Upper lobe of right lung (tissue), 1 donor: ENCODE measurements at regions not wholly inside any gene's neighbourhood (a gene's known extent, or its start where the extent isn't known, plus 50 kb on each side); places are given as distances from the start of the nearest gene placed in this dataset.
A peak's percentile ranks its signal among the peaks of the same experiment; 100 is the strongest.

ENCODE experiments used
- ATAC-seq: fragments of 200-7000 bp; cut with Tn5 transposase; one replicate; pipeline ENCODE4 v1.9.1; 2020; ENCODE audit warnings: mild to moderate bottlenecking, moderate library complexity
- DNase-seq: peaks from one replicate; pipeline ENCODE4 v3.0.0-alpha.2; 2020
- H3K27ac ChIP-seq: fragments of 200-600 bp; one replicate; pipeline ENCODE4 v1.8.0; 2022
- H3K27me3 ChIP-seq: fragments of 200-600 bp; one replicate; pipeline ENCODE4 v1.8.0; 2022; ENCODE audit warnings: mild to moderate bottlenecking
- H3K36me3 ChIP-seq: fragments of 200-600 bp; one replicate; pipeline ENCODE4 v1.8.0; 2022
- H3K4me1 ChIP-seq: fragments of 200-600 bp; one replicate; pipeline ENCODE4 v1.8.0; 2022
- H3K4me3 ChIP-seq: fragments of 200-600 bp; one replicate; pipeline ENCODE4 v1.8.0; 2022; ENCODE audit warnings: mild to moderate bottlenecking
- H3K9me3 ChIP-seq: fragments of 200-600 bp; one replicate; pipeline ENCODE4 v1.8.0; 2022
- intact Hi-C: fragments of 100-400 bp; cut with DNase I; formaldehyde crosslinking; loops from one replicate; pipeline ENCODE4 v1.11.0; 2022
- TF ChIP-seq, protein P1 (sequence below): fragments of 200-600 bp; IDR thresholded peaks from one replicate; pipeline ENCODE4 v1.8.0; 2022; ENCODE audit warnings: antibody characterized with exemption
- donor health status: DM: no; HTN: yes; CAD: no; lungs with severe emphysema.

- DNase-seq (no peak), ATAC-seq (no peak)
- Histone ChIP-seq H3K4me3 (no peak overlapping the region), H3K27ac (no peak overlapping the region), H3K36me3 (no peaks in the 10 kb centered on the region), H3K4me1 (no peaks in the 10 kb centered on the region), H3K9me3 (no peaks in the 10 kb centered on the region), H3K27me3 (no peaks in the 10 kb centered on the region)
- TF ChIP-seq, protein P1, sequence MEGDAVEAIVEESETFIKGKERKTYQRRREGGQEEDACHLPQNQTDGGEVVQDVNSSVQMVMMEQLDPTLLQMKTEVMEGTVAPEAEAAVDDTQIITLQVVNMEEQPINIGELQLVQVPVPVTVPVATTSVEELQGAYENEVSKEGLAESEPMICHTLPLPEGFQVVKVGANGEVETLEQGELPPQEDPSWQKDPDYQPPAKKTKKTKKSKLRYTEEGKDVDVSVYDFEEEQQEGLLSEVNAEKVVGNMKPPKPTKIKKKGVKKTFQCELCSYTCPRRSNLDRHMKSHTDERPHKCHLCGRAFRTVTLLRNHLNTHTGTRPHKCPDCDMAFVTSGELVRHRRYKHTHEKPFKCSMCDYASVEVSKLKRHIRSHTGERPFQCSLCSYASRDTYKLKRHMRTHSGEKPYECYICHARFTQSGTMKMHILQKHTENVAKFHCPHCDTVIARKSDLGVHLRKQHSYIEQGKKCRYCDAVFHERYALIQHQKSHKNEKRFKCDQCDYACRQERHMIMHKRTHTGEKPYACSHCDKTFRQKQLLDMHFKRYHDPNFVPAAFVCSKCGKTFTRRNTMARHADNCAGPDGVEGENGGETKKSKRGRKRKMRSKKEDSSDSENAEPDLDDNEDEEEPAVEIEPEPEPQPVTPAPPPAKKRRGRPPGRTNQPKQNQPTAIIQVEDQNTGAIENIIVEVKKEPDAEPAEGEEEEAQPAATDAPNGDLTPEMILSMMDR, result no peak
- intact Hi-C loops, result no loop called here
Measured at GRCh38 chr2:239580199-239580527, 179.3 kb upstream of the HDAC4 start.

GRCh38 chr2:239579524-239580198 is 178.8 kb upstream of the HDAC4 start:
- no peaks in the 10 kb centered on the region for H3K4me1 ChIP-seq
- DNase-seq (peak; percentile 37), ATAC-seq (no peak)
- no peak overlapping the region for H3K4me3 ChIP-seq
- no peaks in the 10 kb centered on the region for H3K9me3 ChIP-seq
- H3K27me3 ChIP-seq, result no peaks in the 10 kb centered on the region
- intact Hi-C loops, result no loop called here
- H3K36me3 ChIP-seq, result no peaks in the 10 kb centered on the region
- H3K27ac ChIP-seq, result no peak overlapping the region
- TF ChIP-seq, protein P1, result no peak

DNA sequence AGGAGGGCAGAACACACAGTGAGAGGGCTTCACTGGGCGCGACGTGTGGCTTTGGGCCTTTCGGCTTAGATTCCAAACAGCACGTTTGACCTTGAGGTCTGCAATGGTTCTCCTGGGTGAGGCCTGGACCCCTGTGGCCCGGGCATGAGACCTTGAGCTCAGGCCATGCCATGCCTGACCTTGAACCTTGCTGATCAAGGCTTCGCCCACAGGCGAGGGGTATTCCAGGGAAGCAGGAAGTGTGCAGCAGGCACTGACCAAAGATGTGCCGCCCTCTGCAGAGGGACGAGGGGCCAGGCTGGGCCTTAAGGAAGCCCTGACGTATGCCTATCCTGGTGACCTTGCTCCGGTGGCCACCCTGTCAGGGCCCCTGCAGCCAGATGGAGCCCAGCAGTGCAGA is 178.3 kb upstream of the HDAC4 start:
- Histone ChIP-seq H3K36me3 (no peaks in the 10 kb centered on the region), H3K9me3 (no peaks in the 10 kb centered on the region), H3K27me3 (no peaks in the 10 kb centered on the region), H3K4me1 (no peaks in the 10 kb centered on the region), H3K4me3 (no peak overlapping the region), H3K27ac (no peak overlapping the region)
- TF ChIP-seq, protein P1, result no peak
- DNase-seq (peak; percentile 40), ATAC-seq (no peak)
- intact Hi-C loops, result no loop called here

GRCh38 chr2:239578381-239578780 is 177.6 kb upstream of the HDAC4 start:
- TF ChIP-seq, protein P1, result no peak
- ATAC-seq (no peak), DNase-seq (peak; percentile 43)
- Histone ChIP-seq H3K4me1 (no peaks in the 10 kb centered on the region), H3K9me3 (no peaks in the 10 kb centered on the region), H3K27me3 (no peaks in the 10 kb centered on the region), H3K36me3 (no peaks in the 10 kb centered on the region), H3K4me3 (no peak overlapping the region), H3K27ac (no peak overlapping the region)
- intact Hi-C loops, result no loop called here

GRCh38 chr2:239577935-239578334 is 177.1 kb upstream of the HDAC4 start:
- H3K4me1 ChIP-seq, result no peaks in the 10 kb centered on the region
- intact Hi-C loops, result no loop called here
- no peaks in the 10 kb centered on the region for H3K9me3 ChIP-seq
- TF ChIP-seq, protein P1, result no peak
- H3K4me3 ChIP-seq, result no peak overlapping the region
- DNase-seq, result peak; percentile 40
- H3K36me3 ChIP-seq, result no peaks in the 10 kb centered on the region
- H3K27me3 ChIP-seq, result no peaks in the 10 kb centered on the region
- ATAC-seq, result no peak
- H3K27ac ChIP-seq, result no peak overlapping the region
